PC-3 (cell line): ENCODE measurements at regions not wholly inside any gene's neighbourhood (a gene's known extent, or its start where the extent isn't known, plus 50 kb on each side); places are given as distances from the start of the nearest gene placed in this dataset.

ENCODE experiments used
- ATAC-seq: fragments of 200-7000 bp; cut with Tn5 transposase; 2 replicates; pipeline ENCODE4 v1.9.1; 2020; ENCODE audit warnings: mild to moderate bottlenecking, moderate library complexity
- BruUV-seq: library from RNA; stranded (reverse); fragments of 400-500 nt; replicated peaks from 2 replicates; lab custom pipeline; 2021; lab: Mats Ljungman, UMichigan
- CTCF ChIA-PET: fragments of 300-600 bp; sonication (Branson Sonifier 250); formaldehyde crosslinking; loops from one replicate; lab custom pipeline; 2022; ENCODE audit warnings: antibody characterized with exemption; lab: Charles Lee
- POLR2A ChIA-PET: fragments of 300-600 bp; sonication (Branson Sonifier 250); formaldehyde crosslinking; loops from one replicate; lab custom pipeline; 2022; ENCODE audit warnings: antibody characterized with exemption; ENCODE audit not compliant: unreplicated experiment; lab: Charles Lee
- DNase-seq: peaks from one replicate; pipeline ENCODE4 v3.0.0-alpha.2; 2015
- H2AFZ ChIP-seq: fragments of 300-600 bp; sonication (generic); 2 replicates; pipeline ENCODE4 v1.6.0; 2016; ENCODE audit warnings: antibody characterized with exemption, low read length
- H3F3A ChIP-seq: fragments of 300-600 bp; sonication (generic); one replicate; pipeline ENCODE4 v1.6.0; 2017; ENCODE audit warnings: antibody characterized with exemption, low read length, control low read depth, mild to moderate bottlenecking; ENCODE audit not compliant: unreplicated experiment
- H3K27ac ChIP-seq: fragments of 300-600 bp; sonication (generic); 2 replicates; pipeline ENCODE4 v1.5.1; 2016; ENCODE audit warnings: mild to moderate bottlenecking, low read length
- H3K27me3 ChIP-seq: fragments of 300-600 bp; sonication (generic); 2 replicates; pipeline ENCODE4 v1.6.1; 2016; ENCODE audit warnings: low read length, mixed read lengths
- H3K36me3 ChIP-seq: fragments of 300-600 bp; sonication (generic); 2 replicates; pipeline ENCODE4 v1.6.1; 2016; ENCODE audit warnings: low read depth, mixed run types, low read length, mixed read lengths
- H3K4me1 ChIP-seq: fragments of 300-600 bp; sonication (generic); 2 replicates; pipeline ENCODE4 v1.5.1; 2016; ENCODE audit warnings: low read length; ENCODE audit not compliant: insufficient read depth
- H3K4me2 ChIP-seq: fragments of 300-600 bp; sonication (generic); 2 replicates; pipeline ENCODE4 v1.6.0; 2016; ENCODE audit warnings: low read length
- H3K4me3 ChIP-seq: fragments of 300-600 bp; sonication (generic); 2 replicates; pipeline ENCODE4 v1.5.1; 2016; ENCODE audit warnings: mild to moderate bottlenecking, low read length, mixed read lengths
- H3K79me2 ChIP-seq: fragments of 300-600 bp; sonication (generic); 2 replicates; pipeline ENCODE4 v1.6.1; 2017; ENCODE audit warnings: low read length, mixed read lengths
- H3K9ac ChIP-seq: fragments of 300-600 bp; sonication (generic); 2 replicates; pipeline ENCODE4 v1.6.0; 2016; ENCODE audit warnings: mild to moderate bottlenecking, low read length
- H3K9me2 ChIP-seq: fragments of 300-600 bp; sonication (generic); replicated peaks from 2 replicates; pipeline ENCODE4 v1.6.1; 2016; ENCODE audit warnings: mixed run types, low read length, mixed read lengths
- H3K9me3 ChIP-seq: fragments of 300-600 bp; sonication (generic); 2 replicates; pipeline ENCODE4 v1.6.1; 2016; ENCODE audit warnings: low read length, mixed read lengths
- H4K20me1 ChIP-seq: fragments of 300-600 bp; sonication (generic); 2 replicates; pipeline ENCODE4 v1.6.1; 2016; ENCODE audit warnings: low read length, mixed read lengths
- EZH2 ChIP-seq: fragments of 300-600 bp; sonication (generic); IDR thresholded peaks from one replicate; pipeline ENCODE4 v1.6.1; 2017; ENCODE audit warnings: antibody characterized with exemption, mild to moderate bottlenecking, low read length; ENCODE audit not compliant: unreplicated experiment
- EZH2phosphoT487 ChIP-seq: fragments of 300-600 bp; sonication (generic); IDR thresholded peaks from 2 replicates; pipeline ENCODE4 v1.6.1; 2018; ENCODE audit warnings: mild to moderate bottlenecking, antibody characterized with exemption, low read length, borderline replicate concordance
- intact Hi-C: fragments of 100-400 bp; cut with micrococcal nuclease; formaldehyde crosslinking; loops from 2 replicates; pipeline ENCODE4 v1.9.0; 2023
- TF ChIP-seq, protein P1 (sequence below): fragments of 300-600 bp; sonication (generic); conservative IDR thresholded peaks from 2 replicates; pipeline ENCODE4 v1.5.1; 2017; ENCODE audit warnings: antibody characterized with exemption, low read depth, mild to moderate bottlenecking, low read length

DNA sequence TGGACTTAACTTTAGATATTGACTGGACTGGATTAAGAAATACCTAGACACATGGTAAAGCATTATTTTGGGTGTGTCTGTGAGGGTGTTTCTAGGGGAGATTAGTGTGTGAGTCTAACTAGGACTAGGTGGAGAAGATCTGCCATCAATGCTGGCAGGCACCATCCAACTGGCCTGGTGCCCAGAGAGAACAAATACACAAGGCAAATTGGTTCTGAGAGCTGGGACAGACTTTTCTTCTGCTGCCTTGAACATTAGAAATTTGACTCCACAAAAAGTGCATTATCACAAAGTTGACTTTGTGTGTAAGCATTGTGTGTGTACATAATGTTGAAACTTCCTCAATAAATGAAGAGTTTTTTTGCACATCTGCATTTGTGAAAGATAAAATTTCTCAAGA is 522.1 kb downstream of the SUCLA2 start:
- ChIA-PET CTCF (no interaction called here), POLR2A (no interaction called here)
- H2AFZ ChIP-seq: no peak overlapping the region
- intact Hi-C loops: no loop called here
- BruUV-seq: no TSS peak
- no peaks in the 10 kb centered on the region for H3K27me3 ChIP-seq
- DNase-seq: peak; percentile 67
- ATAC-seq: peak; percentile 68
- H3K9me2 ChIP-seq: no peaks in the 10 kb centered on the region
- H3F3A ChIP-seq: no peaks in the 10 kb centered on the region
- peaks cover 21% of the 10 kb centered on the region for H3K4me1 ChIP-seq
- no peaks in the 10 kb centered on the region for H3K9me3 ChIP-seq
- no peak overlapping the region for H3K4me3 ChIP-seq
- no peaks in the 10 kb centered on the region for H3K36me3 ChIP-seq
- peak overlapping the region; percentile 74 for H3K4me2 ChIP-seq
- H3K27ac ChIP-seq: peak overlapping the region; percentile 75
- no peaks in the 10 kb centered on the region for H3K79me2 ChIP-seq
- H4K20me1 ChIP-seq: no peaks in the 10 kb centered on the region
- TF ChIP-seq, protein P1, sequence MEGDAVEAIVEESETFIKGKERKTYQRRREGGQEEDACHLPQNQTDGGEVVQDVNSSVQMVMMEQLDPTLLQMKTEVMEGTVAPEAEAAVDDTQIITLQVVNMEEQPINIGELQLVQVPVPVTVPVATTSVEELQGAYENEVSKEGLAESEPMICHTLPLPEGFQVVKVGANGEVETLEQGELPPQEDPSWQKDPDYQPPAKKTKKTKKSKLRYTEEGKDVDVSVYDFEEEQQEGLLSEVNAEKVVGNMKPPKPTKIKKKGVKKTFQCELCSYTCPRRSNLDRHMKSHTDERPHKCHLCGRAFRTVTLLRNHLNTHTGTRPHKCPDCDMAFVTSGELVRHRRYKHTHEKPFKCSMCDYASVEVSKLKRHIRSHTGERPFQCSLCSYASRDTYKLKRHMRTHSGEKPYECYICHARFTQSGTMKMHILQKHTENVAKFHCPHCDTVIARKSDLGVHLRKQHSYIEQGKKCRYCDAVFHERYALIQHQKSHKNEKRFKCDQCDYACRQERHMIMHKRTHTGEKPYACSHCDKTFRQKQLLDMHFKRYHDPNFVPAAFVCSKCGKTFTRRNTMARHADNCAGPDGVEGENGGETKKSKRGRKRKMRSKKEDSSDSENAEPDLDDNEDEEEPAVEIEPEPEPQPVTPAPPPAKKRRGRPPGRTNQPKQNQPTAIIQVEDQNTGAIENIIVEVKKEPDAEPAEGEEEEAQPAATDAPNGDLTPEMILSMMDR: no peak
- no peak for TF ChIP-seq EZH2phosphoT487
- H3K9ac ChIP-seq: no peak overlapping the region

GRCh38 chr13:47475441-47475948 is 525.6 kb downstream of the SUCLA2 start:
- no peaks in the 10 kb centered on the region for H3K36me3 ChIP-seq
- H3K9me3 ChIP-seq: no peaks in the 10 kb centered on the region
- H3F3A ChIP-seq: no peaks in the 10 kb centered on the region
- DNase-seq (no peak), ATAC-seq (no peak)
- H3K9ac ChIP-seq: no peak overlapping the region
- H3K4me2 ChIP-seq: peak overlapping the region; percentile 10; the same call in 1 of the 2 replicates
- POLR2A ChIA-PET: no interaction called here
- CTCF ChIA-PET: no interaction called here
- H2AFZ ChIP-seq: peak overlapping the region; percentile 42; the same call in 1 of the 2 replicates
- intact Hi-C loops: no loop called here
- no peak overlapping the region for H3K4me3 ChIP-seq
- H3K79me2 ChIP-seq: no peaks in the 10 kb centered on the region
- H3K27me3 ChIP-seq: no peaks in the 10 kb centered on the region
- H3K9me2 ChIP-seq: no peaks in the 10 kb centered on the region
- no TSS peak for BruUV-seq
- H4K20me1 ChIP-seq: no peaks in the 10 kb centered on the region
- H3K27ac ChIP-seq: no peak overlapping the region
- H3K4me1 ChIP-seq: peaks cover 19% of the 10 kb centered on the region
- no peak for TF ChIP-seq EZH2phosphoT487
- TF ChIP-seq, protein P1: no peak
- TF ChIP-seq EZH2: no peak

GRCh38 chr13:47474839-47475238 is 526.2 kb downstream of the SUCLA2 start:
- ChIA-PET POLR2A (no interaction called here), CTCF (no interaction called here)
- H3F3A ChIP-seq: no peaks in the 10 kb centered on the region
- H4K20me1 ChIP-seq: no peaks in the 10 kb centered on the region
- H3K4me2 ChIP-seq: no peak overlapping the region
- H3K4me3 ChIP-seq: no peak overlapping the region
- intact Hi-C loops: no loop called here
- TF ChIP-seq EZH2 (no peak), EZH2phosphoT487 (no peak)
- TF ChIP-seq, protein P1: no peak
- peaks cover 13% of the 10 kb centered on the region for H3K4me1 ChIP-seq
- no peak overlapping the region for H3K9ac ChIP-seq
- H3K36me3 ChIP-seq: no peaks in the 10 kb centered on the region
- DNase-seq (no peak), ATAC-seq (no peak)
- no peaks in the 10 kb centered on the region for H3K9me2 ChIP-seq
- no TSS peak for BruUV-seq
- H3K9me3 ChIP-seq: no peaks in the 10 kb centered on the region
- H3K79me2 ChIP-seq: no peaks in the 10 kb centered on the region
- H2AFZ ChIP-seq: no peak overlapping the region
- H3K27ac ChIP-seq: no peak overlapping the region
- no peaks in the 10 kb centered on the region for H3K27me3 ChIP-seq
